ENCODE measurements at regions not wholly inside any gene's neighbourhood (a gene's known extent, or its start where the extent isn't known, plus 50 kb on each side); places are given as distances from the start of the nearest gene placed in this dataset.
A peak's percentile ranks its signal among the peaks of the same experiment; 100 is the strongest.

DNA sequence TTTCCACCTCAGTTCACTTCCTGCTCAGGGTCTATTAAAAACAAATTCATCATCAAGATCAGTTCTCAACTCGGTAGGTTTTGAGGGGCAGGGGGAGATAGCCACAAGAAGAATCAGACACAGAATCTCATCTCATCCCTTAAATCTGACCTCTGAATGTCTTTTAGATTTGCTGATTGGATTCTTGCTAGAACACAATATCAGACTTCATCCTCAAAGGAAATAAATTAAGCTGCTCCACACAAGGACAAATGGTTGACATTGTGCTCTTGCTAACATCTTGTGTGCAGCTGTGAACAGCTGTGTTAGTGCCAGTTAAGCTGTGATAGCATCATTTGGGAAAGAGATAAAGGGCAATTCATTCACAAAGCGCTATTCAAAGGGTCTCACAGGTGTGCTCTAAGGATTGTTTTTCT lies 184.0 kb upstream of the ADAMTS9 start:
- no peak for DNase-seq

DNA sequence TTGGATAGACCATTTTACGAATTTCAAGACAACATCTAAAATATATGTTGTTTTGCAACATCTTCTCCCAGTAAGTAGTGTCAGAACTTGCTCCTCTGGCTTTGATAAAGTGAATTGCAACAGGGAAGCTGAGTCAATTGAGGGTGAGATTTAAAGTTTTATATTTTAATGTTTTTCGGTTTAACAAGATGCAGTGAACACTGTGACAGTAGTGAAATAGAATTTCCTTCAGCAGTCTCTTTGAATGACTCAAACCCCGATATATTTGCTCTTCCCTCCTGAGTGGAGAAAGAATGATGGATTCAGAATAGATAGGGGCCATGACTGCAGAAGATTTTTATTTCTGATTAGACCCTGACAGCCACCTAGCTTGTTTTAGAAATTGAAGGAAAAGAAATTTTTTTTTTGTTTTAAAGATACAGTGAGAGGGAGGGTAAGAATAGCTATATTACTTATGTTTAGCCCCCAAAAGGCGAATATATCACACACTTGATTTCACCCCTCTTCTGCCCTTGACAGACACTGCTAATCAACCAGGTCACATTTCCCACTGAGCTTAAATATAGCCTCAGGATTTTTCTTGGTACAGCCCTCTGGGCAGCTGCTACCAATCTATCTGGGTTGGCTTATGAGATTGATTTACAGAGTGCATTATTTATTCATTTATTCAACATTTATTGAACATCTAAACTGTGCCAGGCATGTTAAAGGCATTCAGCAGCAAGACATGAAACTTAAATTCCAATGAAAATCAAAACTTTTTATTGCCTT lies 183.3 kb upstream of the ADAMTS9 start:
- DNase-seq = peak; percentile 68

DNA sequence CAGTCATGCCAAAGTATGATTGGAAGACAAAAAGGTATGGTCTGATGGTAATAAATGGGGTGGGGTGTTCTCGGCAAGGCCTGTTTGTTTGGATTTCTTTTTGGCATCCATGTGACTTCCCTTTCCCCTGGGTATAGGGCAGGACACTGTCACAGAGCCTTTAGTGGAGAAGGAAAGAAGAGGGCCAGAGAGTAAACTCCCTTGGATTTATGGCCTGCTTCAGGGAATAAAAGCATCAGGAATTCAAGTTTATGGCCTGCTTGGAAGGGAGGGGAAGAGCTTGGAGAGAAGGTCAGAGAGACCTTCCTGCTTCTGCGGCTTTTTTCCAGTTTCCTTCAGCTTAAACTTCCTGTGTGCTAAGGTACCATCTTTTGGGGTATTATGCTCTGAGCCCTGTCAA lies 179.4 kb upstream of the ADAMTS9 start:
- DNase-seq = no peak

DNA sequence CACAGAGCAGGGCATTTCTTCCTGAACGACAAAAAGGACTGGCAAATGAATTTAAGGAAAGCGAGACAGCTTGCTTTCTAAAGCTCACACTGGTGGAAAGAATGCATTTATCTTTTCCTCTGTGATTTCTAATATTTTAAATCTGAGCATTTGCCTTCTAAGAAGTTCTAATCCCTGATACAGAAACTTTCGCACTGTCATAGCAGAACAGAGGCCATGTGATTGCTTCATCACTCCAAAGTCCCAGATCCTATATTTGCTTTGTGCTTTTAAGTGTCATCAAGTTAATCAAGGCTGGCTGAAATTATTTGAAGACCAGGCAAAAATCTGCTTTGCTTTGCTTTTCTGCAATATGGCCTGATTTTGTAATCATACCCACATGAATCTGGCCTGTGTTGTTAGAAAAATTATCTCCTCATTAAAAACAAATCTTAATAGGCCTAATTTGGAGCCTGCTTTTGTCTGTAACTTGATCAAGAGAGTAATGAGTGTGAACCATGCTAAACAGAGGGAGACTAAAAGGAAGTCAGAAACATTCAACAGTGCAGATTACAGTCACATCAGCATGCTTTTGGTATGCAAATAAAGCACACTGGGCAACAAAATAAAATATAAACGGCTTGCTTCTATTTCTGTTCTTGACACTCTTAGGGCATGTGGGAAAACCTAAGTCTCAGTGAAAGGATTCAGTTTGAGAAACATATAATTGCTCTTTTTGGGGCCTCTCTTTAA lies 178.2 kb upstream of the ADAMTS9 start:
- no peak for DNase-seq

DNA sequence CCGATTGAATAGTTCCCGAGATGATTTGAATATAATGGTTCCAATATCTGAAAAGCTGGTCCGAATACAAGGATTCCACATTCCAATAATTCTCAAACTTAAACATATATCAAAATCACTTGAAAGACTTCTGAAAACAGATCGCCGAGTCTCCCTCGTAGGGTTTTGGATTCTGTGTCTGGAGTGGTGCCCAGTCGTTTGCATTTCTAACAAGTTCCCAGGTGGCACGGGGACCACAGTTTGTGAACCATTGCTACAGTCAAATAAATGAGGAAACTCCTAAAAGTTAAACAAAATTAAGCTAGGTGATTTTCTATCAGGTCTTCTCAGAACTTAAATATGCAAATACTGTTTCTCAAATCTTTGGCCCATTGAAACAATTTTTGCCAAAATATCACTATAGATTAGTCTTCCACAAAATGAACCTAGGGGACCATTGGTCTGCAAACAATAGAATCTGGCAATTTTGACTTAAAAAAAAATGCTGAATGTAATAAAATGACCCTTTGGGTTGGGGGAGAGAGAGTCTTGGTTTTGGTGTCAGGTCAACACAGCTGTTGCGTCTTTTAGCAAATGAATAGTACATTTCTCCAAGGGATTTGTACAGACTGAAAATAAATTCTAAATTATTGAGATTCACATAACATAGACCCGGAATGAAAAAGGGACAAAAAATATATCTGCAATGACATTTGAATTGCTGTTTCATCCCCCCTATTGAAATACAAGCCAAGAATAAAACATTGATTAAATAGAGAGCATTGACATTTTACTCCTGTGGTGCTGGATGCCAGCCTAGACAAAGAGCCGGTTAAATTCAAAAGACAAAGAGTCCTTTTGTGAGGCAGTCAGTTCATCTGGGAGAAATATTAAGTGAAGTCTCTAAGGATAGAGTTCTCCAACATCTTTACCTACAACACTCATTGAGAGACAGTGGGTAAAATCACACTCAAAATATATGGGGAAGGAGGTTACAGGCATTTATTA lies 175.7 kb upstream of the ADAMTS9 start:
- no peak for DNase-seq

DNA sequence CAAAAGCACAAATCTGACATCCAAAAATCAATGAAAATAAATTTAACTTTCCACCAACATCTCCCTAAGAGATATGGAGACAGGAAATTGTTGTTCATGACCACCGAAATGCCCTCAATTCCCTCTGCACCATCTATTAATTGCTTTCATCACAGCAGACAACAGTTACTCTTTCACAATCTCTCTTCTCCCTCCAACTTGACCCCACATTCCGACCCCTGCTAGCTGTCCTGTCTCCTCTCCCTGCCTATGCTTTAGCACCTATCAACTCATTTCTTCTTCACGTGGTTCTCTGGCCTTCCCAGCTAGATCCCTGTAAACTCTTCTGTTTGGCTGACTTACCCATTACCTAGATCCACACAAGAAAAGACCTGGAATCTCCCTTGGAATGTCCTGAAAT lies 173.9 kb upstream of the ADAMTS9 start:
- no peak for DNase-seq

DNA sequence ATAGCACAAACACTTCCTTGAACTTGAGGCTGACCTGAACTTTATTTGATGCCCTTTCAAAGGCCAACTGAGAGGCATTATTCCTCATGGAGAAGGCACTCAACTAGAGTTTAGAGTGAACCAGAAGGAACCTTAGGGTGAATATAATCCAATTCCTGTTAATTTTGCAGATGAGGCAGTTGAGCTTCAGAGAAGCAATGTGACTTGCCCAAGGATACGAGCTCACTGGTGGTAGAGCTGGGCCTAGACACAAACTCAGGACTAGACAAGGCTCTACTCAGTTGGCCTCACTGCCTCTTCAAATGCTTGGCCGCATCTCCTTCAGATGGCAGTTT lies 172.7 kb upstream of the ADAMTS9 start:
- no peak for DNase-seq

DNA sequence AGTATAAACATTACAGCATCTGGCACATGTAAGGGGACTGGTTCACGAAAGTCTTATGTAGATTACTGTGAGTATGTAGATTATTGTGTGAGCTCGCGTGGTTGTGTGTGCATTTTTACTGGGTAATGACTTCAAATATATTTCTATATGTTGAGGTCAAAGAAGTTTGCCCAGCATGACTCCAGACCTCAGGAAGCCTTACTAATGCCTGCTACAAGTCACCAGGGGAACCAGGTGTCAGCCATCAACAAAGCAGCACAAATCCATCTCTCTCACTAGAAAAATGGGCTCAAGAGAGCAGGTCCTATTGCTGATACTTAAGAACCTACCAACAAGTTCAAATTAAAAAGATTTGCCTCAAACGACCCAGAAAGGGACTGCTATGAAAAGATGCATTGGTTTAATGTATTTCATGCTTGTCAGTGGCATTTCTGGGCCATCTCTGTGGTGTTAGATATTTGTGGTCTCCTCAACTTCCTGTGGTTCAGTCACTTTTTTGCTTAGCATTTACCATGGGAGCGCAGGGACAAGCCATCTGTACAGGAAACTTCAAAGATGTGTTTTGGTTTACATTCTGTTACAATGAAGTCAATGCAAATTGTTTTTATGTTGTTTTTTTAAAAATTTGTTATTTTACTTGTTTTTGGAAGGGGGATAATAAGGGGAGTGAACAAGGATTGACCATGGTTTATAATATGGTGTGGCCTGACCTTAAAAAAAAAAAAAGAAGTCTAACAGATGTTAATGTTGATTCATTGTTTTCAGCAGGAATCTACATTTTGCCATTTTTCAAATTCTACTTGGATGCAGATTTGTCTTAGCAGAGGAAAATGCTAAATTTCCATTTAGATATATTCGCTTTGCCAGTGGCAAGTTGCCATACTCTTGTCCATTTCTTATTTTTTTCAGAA lies 172.1 kb upstream of the ADAMTS9 start:
- peak; percentile 82 for DNase-seq

DNA sequence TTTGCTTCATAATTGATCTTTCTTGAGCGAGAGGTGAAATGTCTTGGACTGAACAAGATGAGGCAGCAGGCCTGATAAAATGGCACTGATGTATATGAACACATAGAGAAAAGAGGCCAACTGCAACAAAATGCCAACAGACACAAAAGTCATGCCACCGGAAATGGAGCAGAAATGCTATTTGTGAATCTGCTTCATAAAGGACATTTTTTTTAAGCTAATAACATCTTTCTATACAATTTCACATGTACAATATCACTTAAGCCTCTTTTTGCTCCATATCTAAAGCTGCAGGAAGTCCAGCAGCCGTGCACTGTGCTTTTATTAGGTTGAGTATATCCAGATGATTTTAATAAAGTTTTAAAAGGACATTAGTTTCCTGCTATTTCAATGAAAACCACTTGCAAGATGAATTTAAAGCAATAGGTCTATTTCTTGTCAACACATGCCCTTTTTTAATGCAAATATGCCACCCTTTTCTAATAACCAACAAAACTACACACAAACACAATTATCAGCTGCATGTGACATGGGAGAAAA lies 169.2 kb upstream of the ADAMTS9 start:
- no peak for DNase-seq

DNA sequence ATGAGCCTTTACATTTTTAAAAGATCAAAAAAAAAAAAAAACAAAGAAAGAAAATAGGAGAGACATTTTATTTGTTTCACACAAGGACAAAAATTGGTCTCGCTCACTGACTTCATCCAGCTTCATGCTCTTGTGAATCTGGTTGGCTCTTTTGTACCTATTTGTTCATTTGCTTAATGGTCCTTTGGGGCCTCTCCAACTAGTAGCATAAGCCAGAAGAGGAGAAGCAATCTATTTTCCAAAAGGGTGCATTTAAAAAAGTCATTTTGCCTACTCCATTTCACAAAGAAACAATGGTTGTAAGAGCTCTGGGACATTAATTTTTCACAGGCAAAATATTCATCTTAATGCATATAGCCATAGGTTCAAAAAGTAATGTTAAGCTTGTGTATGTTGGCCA lies 168.3 kb upstream of the ADAMTS9 start:
- no peak for DNase-seq

DNA sequence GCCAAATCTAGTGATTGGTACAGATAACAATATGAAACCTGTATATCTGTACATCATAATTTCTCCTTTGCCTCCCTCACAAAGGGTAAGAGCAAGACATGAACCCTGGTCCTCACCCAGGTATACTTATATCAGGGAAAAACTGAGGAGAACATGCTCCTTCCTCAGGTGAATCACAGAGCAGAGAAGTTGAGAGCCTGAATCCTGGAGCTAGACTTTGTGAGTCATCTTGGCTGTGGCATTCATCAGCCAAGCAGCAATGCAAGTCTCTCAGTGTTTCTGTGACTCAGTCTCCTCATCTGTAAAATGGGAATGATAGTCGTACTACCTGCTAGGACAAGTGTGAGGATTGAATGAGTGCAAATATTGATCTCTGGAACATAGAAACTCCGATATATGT lies 165.7 kb upstream of the ADAMTS9 start:
- no peak for DNase-seq

DNA sequence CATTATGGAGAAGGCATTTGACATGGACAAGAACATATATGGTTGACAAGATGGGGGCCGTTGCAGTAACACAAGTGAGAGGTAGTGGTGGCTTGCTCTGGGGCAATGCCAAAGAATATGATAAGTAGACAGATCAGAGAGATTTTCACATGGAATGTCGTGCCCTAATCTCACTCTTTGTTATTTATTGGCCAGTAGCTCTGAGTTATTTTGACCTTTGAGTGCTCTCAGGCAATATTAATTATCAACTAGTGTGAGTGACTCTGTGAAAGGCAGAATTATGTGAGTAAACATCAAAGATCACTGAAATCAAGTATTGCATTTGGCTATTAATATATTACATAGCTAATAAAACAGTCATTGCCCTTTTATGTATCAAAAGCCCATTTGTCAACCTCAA lies 164.9 kb upstream of the ADAMTS9 start:
- no peak for DNase-seq

DNA sequence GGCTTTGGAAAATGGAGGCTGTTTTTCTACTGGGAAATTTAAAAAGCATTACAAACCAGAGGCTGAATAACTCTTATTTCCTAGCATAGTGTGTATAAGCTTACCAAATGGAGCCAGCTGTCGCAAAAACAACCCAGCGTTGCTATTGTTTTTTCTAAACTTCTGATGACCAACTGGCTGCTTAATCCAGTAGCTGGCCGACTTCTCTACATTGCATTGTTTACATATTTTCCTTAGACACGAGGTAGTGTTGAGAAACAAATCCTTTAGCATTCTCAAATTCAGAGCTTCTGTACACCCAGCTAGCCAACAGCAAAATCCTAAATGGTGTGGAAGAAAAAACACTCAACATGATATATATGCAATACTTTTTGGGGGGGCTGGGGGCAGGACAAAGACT lies 161.0 kb upstream of the ADAMTS9 start:
- DNase-seq = no peak

DNA sequence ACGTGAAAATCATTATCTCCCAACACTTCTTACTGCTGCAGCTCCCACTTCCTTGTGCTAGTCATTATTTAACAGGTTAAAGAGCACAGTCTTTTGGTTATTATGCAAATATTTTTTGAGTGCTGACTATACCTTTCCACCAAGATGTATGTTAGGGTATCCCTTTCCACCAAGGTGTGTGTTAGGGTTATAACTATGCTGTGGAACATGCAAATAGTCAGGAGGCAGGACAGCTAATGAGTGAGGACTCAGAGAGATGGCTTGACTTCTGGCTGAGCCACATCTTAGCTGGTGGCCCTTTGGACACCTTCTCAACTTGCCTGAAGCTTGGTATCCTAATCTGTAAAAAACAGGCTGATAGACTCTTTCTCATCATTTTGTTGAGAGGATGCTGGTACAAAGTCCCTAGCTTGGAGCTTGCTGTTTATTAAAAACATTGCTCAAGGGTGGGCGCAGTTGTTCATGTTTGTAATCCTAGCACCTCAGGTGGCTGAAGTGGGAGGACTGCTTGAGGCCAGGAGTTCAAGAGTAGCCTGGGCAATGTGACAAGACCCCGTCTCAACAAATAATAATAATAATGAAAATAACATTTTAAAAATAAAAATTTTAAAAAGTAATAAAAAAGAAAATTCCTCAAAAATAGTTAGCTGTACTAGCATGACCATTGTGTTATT lies 160.5 kb upstream of the ADAMTS9 start:
- no peak for DNase-seq

DNA sequence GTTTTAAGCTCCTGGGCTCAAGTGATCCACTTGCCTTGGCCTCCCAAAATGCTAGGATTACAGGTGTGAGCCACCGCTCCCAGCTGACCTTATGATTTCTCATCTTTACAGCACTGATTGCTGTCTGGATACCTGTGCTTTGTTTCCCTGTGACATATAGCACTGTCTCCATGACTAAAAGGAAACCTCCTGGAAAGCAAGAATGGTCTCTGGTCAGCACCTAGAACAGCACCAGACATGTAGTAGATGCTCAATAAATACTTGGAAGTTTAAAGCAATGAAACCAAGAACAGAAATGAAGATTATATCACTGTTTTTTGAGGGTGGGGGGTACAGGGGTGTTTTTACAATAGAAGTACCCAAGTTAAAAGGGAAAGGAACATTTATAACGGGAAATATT lies 156.8 kb upstream of the ADAMTS9 start:
- no peak for DNase-seq

DNA sequence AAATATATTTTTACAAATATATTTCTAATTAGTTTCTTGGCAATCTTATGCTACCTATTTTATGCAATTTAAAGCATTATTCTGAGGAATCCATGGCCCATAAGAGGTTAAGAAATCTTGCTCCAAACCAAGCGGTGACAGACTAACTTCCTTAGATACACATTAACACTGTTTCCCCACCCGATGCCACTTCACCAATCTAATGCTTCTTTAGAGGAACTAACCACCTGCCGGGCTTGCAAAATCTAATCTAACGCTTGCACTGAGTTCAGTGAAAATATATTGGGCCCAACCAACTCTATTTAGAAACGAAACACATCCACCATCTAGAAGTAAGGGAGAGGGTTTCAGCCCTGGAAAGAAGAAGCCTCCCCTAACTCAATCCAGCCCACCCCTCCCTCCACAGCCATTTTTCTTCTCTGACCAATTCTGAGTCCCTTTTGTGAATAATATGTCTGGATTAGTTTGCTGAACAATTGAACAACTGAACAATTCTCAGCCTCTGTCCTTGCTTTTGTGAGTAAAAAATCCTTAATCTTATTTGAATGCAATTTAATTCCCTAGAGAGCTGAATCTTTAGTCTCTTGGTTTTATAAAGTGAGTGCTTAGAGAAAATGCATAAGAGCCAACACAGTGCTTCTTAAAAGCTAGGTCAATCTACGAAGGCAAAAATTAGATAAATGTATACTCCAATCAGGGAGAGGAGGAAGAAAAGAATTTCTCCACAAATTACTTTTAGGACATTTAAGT lies 150.4 kb upstream of the ADAMTS9 start:
- no peak for DNase-seq

DNA sequence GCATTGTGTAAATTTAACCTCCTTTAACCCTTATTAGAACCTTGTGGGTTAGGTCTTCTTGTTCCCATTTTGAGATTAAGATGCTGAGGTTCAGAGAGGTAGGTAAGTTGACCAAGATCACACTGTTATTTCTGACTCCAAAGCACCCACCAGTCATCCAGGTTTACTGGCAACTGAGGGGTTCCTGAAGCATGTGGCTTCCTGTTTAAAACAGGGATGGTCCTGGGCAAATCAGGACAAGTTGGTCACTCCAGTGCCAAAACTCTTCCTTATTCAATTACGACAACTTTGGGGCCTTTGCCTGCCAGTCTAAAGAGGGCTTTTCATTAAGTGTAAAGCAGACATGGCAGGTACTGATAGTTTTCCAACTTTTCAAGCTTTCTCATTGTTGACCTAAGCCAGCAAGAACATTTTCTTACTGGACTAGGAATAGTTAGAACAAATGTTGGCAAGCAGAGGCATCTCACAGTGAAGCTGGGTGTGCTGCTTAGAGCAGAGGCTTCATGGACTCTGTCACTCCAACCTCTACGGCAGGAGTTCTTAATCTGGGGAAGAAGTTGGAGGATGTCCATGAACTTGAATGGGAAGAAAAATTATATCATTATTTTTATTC lies 149.4 kb upstream of the ADAMTS9 start:
- DNase-seq = no peak

DNA sequence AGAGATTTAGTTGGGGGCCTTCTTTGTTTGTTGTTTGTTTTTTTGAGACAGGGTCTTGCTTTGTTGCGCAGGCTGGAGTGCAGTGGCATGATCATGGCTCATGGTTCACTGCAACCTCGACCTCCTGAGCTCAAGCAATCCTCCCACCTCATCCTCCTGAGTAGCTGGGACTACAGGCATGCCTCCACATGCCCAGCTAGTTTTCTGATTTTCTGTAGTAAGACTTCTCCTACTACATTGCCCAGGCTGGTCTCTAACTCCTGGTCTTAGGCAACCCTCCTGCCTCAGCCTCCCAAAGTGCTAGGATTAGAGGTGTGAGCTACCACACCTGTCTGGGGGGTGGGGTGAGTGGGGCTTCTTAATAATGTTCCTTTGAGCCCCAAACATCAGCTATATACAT lies 148.3 kb upstream of the ADAMTS9 start:
- no peak for DNase-seq

DNA sequence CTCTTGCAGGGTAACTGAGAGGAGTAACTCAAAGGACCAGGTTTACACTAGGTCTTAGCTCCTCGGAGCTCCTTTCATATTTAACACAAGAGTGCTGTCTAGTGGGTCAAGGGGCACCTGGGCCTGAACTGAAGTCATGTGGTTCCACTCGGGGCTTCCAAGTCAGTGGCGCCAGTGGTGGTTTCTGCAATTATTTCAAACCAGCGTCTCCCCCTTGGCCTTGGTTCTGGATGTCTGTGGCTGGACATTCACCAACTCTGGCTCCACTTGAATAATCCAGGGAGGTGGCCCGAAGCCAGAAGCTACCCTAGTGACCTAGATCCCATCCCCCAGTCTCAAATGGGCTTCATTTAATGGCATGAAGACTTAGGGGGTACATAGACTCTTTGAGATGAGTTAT lies 144.3 kb upstream of the ADAMTS9 start:
- DNase-seq = no peak

DNA sequence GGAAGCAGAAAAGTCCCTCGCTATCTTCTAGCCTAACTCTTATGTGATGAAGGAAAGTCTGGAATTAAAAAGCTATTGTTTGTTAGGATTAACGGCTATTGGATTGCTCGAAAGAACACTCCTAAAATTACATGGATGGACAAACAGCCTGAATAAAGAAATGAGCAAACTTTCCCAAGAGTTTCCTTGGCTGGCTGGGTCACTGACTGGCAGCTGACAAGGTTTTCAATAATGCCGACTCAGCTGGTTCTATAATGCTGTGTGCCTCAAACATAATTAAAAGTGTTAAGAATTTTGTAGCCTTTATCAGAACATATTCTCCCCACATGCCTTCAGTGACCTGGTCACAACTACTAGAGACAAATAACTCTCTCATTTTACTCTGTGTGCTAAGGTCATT lies 142.9 kb upstream of the ADAMTS9 start:
- DNase-seq = no peak

Data from fibroblast of skin of right biceps (primary cell).